ENCODE measurements at regions not wholly inside any gene's neighbourhood (a gene's known extent, or its start where the extent isn't known, plus 50 kb on each side); places are given as distances from the start of the nearest gene placed in this dataset.

- in situ Hi-C loops (cut with HindIII; ENCODE audit: low pct_unique_long_range_greater_than_20kb, low sequenced_read_pairs): no loop called here
- TF ChIP-seq JUND (IDR thresholded peaks at IDR 0.05; ENCODE audit: low read depth): no peak
- no peak for DNase-seq (ENCODE audit: low read depth in 1 of 2, low spot score in 1 of 2)
These were observed 432.0 kb upstream of the SLIT2 start for GRCh38 chr4:19819737-19820136.

GRCh38 chr4:19809989-19810388 lies 441.7 kb upstream of the SLIT2 start:
- TF ChIP-seq JUND (IDR thresholded peaks at IDR 0.05; ENCODE audit: low read depth): no peak
- in situ Hi-C loops (cut with HindIII; ENCODE audit: low pct_unique_long_range_greater_than_20kb, low sequenced_read_pairs): no loop called here
- no peak for DNase-seq (ENCODE audit: low read depth in 1 of 2, low spot score in 1 of 2)

GRCh38 chr4:19807505-19807904 lies 444.2 kb upstream of the SLIT2 start:
- TF ChIP-seq JUND (IDR thresholded peaks at IDR 0.05; ENCODE audit: low read depth): no peak
- in situ Hi-C loops (cut with HindIII; ENCODE audit: low pct_unique_long_range_greater_than_20kb, low sequenced_read_pairs): no loop called here
- no peak for DNase-seq (ENCODE audit: low read depth in 1 of 2, low spot score in 1 of 2)

GRCh38 chr4:19806865-19807264 lies 444.8 kb upstream of the SLIT2 start:
- DNase-seq (ENCODE audit: low read depth in 1 of 2, low spot score in 1 of 2): no peak
- in situ Hi-C loops (cut with HindIII; ENCODE audit: low pct_unique_long_range_greater_than_20kb, low sequenced_read_pairs): no loop called here
- no peak for TF ChIP-seq JUND (IDR thresholded peaks at IDR 0.05; ENCODE audit: low read depth)

GRCh38 chr4:19803406-19803805 lies 448.3 kb upstream of the SLIT2 start:
- TF ChIP-seq JUND (IDR thresholded peaks at IDR 0.05; ENCODE audit: low read depth): no peak
- no peak for DNase-seq (ENCODE audit: low read depth in 1 of 2, low spot score in 1 of 2)
- in situ Hi-C loops (cut with HindIII; ENCODE audit: low pct_unique_long_range_greater_than_20kb, low sequenced_read_pairs): no loop called here

- no peak for TF ChIP-seq JUND (IDR thresholded peaks at IDR 0.05; ENCODE audit: low read depth)
- in situ Hi-C loops (cut with HindIII; ENCODE audit: low pct_unique_long_range_greater_than_20kb, low sequenced_read_pairs): no loop called here
- no peak for DNase-seq (ENCODE audit: low read depth in 1 of 2, low spot score in 1 of 2)
These were observed 457.9 kb upstream of the SLIT2 start for GRCh38 chr4:19793831-19794230.

GRCh38 chr4:19791422-19792123 lies 460.1 kb upstream of the SLIT2 start:
- in situ Hi-C loops (cut with HindIII; ENCODE audit: low pct_unique_long_range_greater_than_20kb, low sequenced_read_pairs): no loop called here
- TF ChIP-seq JUND (IDR thresholded peaks at IDR 0.05; ENCODE audit: low read depth): no peak
- DNase-seq (ENCODE audit: low read depth in 1 of 2, low spot score in 1 of 2): no peak

GRCh38 chr4:19786616-19787015 lies 465.1 kb upstream of the SLIT2 start:
- DNase-seq (ENCODE audit: low read depth in 1 of 2, low spot score in 1 of 2): no peak
- in situ Hi-C loops (cut with HindIII; ENCODE audit: low pct_unique_long_range_greater_than_20kb, low sequenced_read_pairs): no loop called here
- TF ChIP-seq JUND (IDR thresholded peaks at IDR 0.05; ENCODE audit: low read depth): no peak

- no peak for DNase-seq (ENCODE audit: low read depth in 1 of 2, low spot score in 1 of 2)
- in situ Hi-C loops (cut with HindIII; ENCODE audit: low pct_unique_long_range_greater_than_20kb, low sequenced_read_pairs): no loop called here
- no peak for TF ChIP-seq JUND (IDR thresholded peaks at IDR 0.05; ENCODE audit: low read depth)
These were observed 468.0 kb upstream of the SLIT2 start for GRCh38 chr4:19783667-19784223.

- DNase-seq (ENCODE audit: low read depth in 1 of 2, low spot score in 1 of 2): no peak
- no peak for TF ChIP-seq JUND (IDR thresholded peaks at IDR 0.05; ENCODE audit: low read depth)
- in situ Hi-C loops (cut with HindIII; ENCODE audit: low pct_unique_long_range_greater_than_20kb, low sequenced_read_pairs): no loop called here
These were observed 470.8 kb upstream of the SLIT2 start for GRCh38 chr4:19780871-19781270.

- TF ChIP-seq JUND (IDR thresholded peaks at IDR 0.05; ENCODE audit: low read depth): no peak
- no peak for DNase-seq (ENCODE audit: low read depth in 1 of 2, low spot score in 1 of 2)
- in situ Hi-C loops (cut with HindIII; ENCODE audit: low pct_unique_long_range_greater_than_20kb, low sequenced_read_pairs): no loop called here
These were observed 474.8 kb upstream of the SLIT2 start for GRCh38 chr4:19776929-19777328.

GRCh38 chr4:19776021-19776459 lies 475.7 kb upstream of the SLIT2 start:
- DNase-seq (ENCODE audit: low read depth in 1 of 2, low spot score in 1 of 2): no peak
- in situ Hi-C loops (cut with HindIII; ENCODE audit: low pct_unique_long_range_greater_than_20kb, low sequenced_read_pairs): no loop called here

GRCh38 chr4:19774690-19775256 lies 476.9 kb upstream of the SLIT2 start:
- no peak for DNase-seq (ENCODE audit: low read depth in 1 of 2, low spot score in 1 of 2)
- no peak for TF ChIP-seq JUND (IDR thresholded peaks at IDR 0.05; ENCODE audit: low read depth)
- in situ Hi-C loops (cut with HindIII; ENCODE audit: low pct_unique_long_range_greater_than_20kb, low sequenced_read_pairs): no loop called here

More at GRCh38 chr4:19776021-19776459, 475.7 kb upstream of the SLIT2 start:
- no peak for TF ChIP-seq JUND (IDR thresholded peaks at IDR 0.05; ENCODE audit: low read depth)

Measured in T47D (cell line).